ENCODE measurements at regions not wholly inside any gene's neighbourhood (a gene's known extent, or its start where the extent isn't known, plus 50 kb on each side); places are given as distances from the start of the nearest gene placed in this dataset.

DNA sequence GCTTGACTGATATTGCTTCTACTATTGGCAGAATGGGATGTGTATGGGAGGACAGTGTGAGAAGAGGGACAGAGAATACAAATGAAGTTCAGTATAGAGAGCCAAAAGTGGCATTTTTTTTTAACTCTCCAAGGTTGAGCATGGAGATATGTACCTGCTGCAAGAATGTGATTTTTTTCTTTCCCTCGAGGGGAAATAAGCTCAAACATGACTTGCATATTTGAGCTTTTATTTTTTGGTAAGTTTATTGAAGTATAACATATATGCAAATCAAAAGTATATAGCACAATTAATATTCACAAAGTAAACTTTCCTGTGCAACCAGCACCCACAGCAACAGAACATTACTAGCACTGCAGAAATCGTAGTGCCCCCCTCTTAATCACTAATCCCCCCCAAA, 285.7 kb upstream of the ADRA1B start:
- no peak for TF ChIP-seq POLR2A (IDR thresholded peaks at IDR 0.05; ENCODE audit: low read depth, low read length)
- TF ChIP-seq POLR2AphosphoS5 (IDR thresholded peaks at IDR 0.05; ENCODE audit: low read depth, low read length): no peak
